Uterus (tissue), 3 donors: ENCODE measurements at regions not wholly inside any gene's neighbourhood (a gene's known extent, or its start where the extent isn't known, plus 50 kb on each side); places are given as distances from the start of the nearest gene placed in this dataset.

Source experiments
- DNase-seq, 2 donors: peaks; one replicate each; pipeline ENCODE4 v3.0.0-alpha.2; 2019 to 2020
- H3K27ac ChIP-seq, 2 donors: fragments of 200-600 bp; sonication (generic); 1 replicate in 1 of 2; 2 replicates in 1 of 2; pipeline ENCODE4 v1.5.1; 2016 to 2018
- H3K27me3 ChIP-seq, 2 donors: fragments of 200-600 bp; sonication (generic); one replicate each; pipeline ENCODE4 v1.5.1; 2018 to 2019; ENCODE audit warnings: control low read depth in 1 of 2
- H3K36me3 ChIP-seq, 2 donors: fragments of 200-600 bp; sonication (generic); one replicate each; pipeline ENCODE4 v1.5.1; 2019; ENCODE audit warnings: control low read depth in 1 of 2
- H3K4me1 ChIP-seq, 2 donors: fragments of 200-600 bp; sonication (generic); one replicate each; pipeline ENCODE4 v1.5.1; 2018 to 2019; ENCODE audit warnings: control low read depth in 1 of 2
- H3K4me3 ChIP-seq, 2 donors: fragments of 200-600 bp; sonication (generic); 1 replicate in 1 of 2; 2 replicates in 1 of 2; pipeline ENCODE4 v1.5.1; 2018 to 2019; ENCODE audit warnings: mild to moderate bottlenecking in 1 of 2
- H3K9me3 ChIP-seq, 2 donors: fragments of 200-600 bp; sonication (generic); one replicate each; pipeline ENCODE4 v1.5.1; 2019; ENCODE audit warnings: control low read depth in 1 of 2
- POLR2A ChIP-seq, 2 donors: fragments of 450-650 bp; IDR thresholded peaks; one replicate each; pipeline ENCODE4 v1.6.1; 2016; ENCODE audit warnings: antibody characterized with exemption in 2 of 2, mild to moderate bottlenecking in 1 of 2, moderate library complexity in 1 of 2
- intact Hi-C: fragments of 100-400 bp; cut with DNase I; formaldehyde crosslinking; loops from one replicate; pipeline ENCODE4 v1.15.1; 2023; ENCODE audit warnings: low total_unique reads
- TF ChIP-seq, protein P1 (sequence below), 4 experiments: fragments of 200-600 bp in 2 of 4; fragments of 450-650 bp in 2 of 4; sonication (generic) in 2 of 4; IDR thresholded peaks; one replicate each; pipeline ENCODE4 v1.5.1; 2016 to 2019; ENCODE audit warnings: antibody characterized with exemption in 4 of 4, mild to moderate bottlenecking in 2 of 4, moderate library complexity in 1 of 4
- donor health status: DM: yes; HTN: yes; CAD: no.

DNA sequence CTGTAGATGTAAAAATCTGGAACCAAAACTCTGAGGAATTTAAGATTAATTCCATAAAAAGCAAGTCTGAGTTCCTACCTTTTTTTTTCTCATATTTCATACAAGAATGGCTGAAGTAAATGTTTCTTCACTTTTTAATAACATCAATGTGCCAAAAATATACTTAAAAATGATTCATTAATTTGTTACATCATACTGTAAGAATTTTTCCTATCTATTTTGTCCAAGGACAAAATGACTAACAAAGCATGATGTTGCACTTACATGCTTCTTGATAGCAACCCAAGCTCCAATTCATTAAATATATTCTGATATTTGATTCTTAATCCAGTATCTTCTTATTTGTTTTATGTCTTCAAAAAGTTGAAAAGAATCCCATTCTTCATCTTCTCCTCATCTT lies 988.3 kb downstream of the TLE1 start:
- Histone ChIP-seq H3K4me3 (no peak overlapping the region), H3K27me3 (no peaks in the 10 kb centered on the region), H3K4me1 (no peaks in the 10 kb centered on the region), H3K36me3 (no peaks in the 10 kb centered on the region), H3K27ac (peak overlapping the region in 1 of 2 donors; percentile 19), H3K9me3 (no peaks in the 10 kb centered on the region)
- DNase-seq = no peak
- no peak for TF ChIP-seq POLR2A (IDR thresholded peaks at IDR 0.05)
- TF ChIP-seq, protein P1, sequence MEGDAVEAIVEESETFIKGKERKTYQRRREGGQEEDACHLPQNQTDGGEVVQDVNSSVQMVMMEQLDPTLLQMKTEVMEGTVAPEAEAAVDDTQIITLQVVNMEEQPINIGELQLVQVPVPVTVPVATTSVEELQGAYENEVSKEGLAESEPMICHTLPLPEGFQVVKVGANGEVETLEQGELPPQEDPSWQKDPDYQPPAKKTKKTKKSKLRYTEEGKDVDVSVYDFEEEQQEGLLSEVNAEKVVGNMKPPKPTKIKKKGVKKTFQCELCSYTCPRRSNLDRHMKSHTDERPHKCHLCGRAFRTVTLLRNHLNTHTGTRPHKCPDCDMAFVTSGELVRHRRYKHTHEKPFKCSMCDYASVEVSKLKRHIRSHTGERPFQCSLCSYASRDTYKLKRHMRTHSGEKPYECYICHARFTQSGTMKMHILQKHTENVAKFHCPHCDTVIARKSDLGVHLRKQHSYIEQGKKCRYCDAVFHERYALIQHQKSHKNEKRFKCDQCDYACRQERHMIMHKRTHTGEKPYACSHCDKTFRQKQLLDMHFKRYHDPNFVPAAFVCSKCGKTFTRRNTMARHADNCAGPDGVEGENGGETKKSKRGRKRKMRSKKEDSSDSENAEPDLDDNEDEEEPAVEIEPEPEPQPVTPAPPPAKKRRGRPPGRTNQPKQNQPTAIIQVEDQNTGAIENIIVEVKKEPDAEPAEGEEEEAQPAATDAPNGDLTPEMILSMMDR (IDR thresholded peaks at IDR 0.05) = no peak
- intact Hi-C loops = no loop called here

DNA sequence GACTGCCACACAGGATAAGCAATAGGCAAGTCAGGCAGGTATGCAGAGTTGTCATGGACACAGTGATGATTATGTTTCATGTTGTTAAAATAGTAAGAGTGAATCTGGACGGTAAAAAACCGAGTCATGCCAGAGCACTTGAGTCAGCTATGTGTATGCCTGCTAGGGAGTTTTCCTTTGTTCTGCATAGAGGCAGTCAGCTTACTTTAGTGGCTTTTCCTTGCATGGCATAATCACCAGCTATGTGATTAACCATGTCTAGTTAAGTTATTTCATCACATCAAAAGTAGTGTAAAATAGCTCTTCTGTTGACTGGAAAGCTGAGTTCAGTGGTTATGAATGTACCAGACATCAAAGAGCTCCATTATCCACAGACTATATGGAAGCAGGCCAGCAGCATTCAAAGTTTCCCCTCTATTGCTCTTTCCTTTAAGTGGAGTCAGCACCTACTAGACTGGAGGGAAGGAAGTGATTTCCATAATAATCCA lies 989.8 kb downstream of the TLE1 start:
- intact Hi-C loops = no loop called here
- H3K4me1 ChIP-seq = no peaks in the 10 kb centered on the region
- no peaks in the 10 kb centered on the region for H3K36me3 ChIP-seq
- TF ChIP-seq POLR2A (IDR thresholded peaks at IDR 0.05) = no peak
- TF ChIP-seq, protein P1 (IDR thresholded peaks at IDR 0.05) = no peak
- H3K4me3 ChIP-seq = no peak overlapping the region
- no peak for DNase-seq
- no peaks in the 10 kb centered on the region for H3K27me3 ChIP-seq
- H3K27ac ChIP-seq = peak overlapping the region in 1 of 2 donors; percentile 5
- no peaks in the 10 kb centered on the region for H3K9me3 ChIP-seq

DNA sequence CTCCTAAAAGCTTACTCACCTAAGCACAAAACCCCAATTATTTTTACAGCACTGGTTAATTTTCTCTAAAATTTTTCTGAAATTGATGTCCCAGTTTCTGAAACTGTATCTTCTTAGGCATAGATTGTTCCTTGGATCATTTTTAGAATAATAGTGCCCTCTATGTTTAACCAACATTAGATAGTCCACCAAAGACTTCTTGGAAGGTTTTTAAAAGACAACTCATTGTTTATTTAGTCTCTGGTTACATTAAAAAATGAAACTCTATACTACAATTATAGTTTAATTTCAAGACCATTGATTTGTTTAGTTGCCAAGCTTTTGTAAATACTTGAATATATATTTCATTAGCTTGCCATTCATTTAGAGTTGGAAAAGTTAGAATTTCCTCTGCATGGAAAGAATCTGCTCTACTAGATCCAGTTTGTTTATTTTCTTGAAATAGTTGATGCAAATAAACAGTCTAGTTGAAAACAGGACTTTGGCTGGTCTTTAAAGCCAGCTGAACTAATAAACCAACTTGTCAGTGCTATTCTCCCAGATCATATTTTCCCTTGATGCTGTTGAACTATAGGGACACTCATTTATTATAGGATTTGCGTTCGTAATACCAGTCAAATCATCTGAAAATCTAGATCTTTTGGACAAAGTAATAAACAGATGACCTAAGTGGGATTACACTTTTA lies 990.5 kb downstream of the TLE1 start:
- no peak for DNase-seq
- intact Hi-C loops = no loop called here
- Histone ChIP-seq H3K4me1 (no peaks in the 10 kb centered on the region), H3K27ac (peak overlapping the region in 1 of 2 donors; percentile 5), H3K9me3 (no peaks in the 10 kb centered on the region), H3K4me3 (no peak overlapping the region), H3K27me3 (no peaks in the 10 kb centered on the region), H3K36me3 (no peaks in the 10 kb centered on the region)
- no peak for TF ChIP-seq POLR2A (IDR thresholded peaks at IDR 0.05)
- TF ChIP-seq, protein P1 (IDR thresholded peaks at IDR 0.05) = no peak

DNA sequence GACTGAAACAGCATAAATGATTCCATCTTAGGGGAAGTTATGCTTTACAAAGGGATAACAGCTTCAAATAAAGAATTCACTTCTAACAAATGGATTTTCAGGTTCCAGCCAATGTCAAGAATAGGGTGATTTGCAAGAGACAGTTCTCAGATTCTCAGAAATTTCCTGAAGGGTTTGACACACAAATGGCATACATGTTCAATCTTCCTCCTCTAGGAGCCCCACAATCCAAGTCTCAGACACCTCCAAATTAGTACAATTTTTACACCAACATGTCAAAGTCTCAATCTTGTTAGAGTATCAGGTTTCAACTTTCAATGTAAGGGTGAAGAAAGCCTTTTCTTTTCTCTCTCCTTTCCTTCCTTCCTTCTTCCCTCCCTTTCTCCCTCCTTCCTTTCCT lies 996.6 kb downstream of the TLE1 start:
- Histone ChIP-seq H3K9me3 (no peaks in the 10 kb centered on the region), H3K4me1 (no peaks in the 10 kb centered on the region), H3K36me3 (no peaks in the 10 kb centered on the region), H3K27me3 (no peaks in the 10 kb centered on the region), H3K27ac (peak overlapping the region in 1 of 2 donors; percentile 24), H3K4me3 (no peak overlapping the region)
- intact Hi-C loops = no loop called here
- TF ChIP-seq, protein P1 (IDR thresholded peaks at IDR 0.05) = no peak
- TF ChIP-seq POLR2A (IDR thresholded peaks at IDR 0.05) = no peak
- no peak for DNase-seq

DNA sequence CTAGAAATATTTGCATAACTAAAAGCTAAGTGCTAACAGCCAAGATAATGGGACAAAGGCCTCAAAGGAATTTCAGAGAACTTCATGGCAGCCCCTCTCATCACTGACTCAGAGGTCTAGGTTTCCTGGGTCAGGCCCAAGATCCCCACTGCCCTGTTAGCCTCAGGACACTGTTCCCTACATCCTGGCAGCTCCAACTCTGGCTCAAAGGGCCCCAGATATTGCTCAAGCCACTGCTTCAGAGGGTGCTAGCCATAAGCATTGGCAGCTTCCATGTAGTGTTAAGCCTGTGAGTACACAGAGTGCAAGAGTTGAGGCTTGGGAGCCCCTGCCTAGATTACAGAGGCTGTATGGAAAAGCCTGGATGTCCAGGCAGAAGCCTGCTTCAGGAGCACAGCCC lies 998.1 kb downstream of the TLE1 start:
- H3K27me3 ChIP-seq = no peaks in the 10 kb centered on the region
- no peak for TF ChIP-seq POLR2A (IDR thresholded peaks at IDR 0.05)
- TF ChIP-seq, protein P1 (IDR thresholded peaks at IDR 0.05) = no peak
- no peak overlapping the region for H3K4me3 ChIP-seq
- intact Hi-C loops = no loop called here
- DNase-seq = no peak
- no peaks in the 10 kb centered on the region for H3K9me3 ChIP-seq
- H3K27ac ChIP-seq = peak overlapping the region in 1 of 2 donors; percentile 73
- H3K36me3 ChIP-seq = no peaks in the 10 kb centered on the region
- H3K4me1 ChIP-seq = no peaks in the 10 kb centered on the region
